Mesenchymal stem cell (in vitro differentiated cells and primary cell): ENCODE measurements at regions not wholly inside any gene's neighbourhood (a gene's known extent, or its start where the extent isn't known, plus 50 kb on each side); places are given as distances from the start of the nearest gene placed in this dataset.

ENCODE experiments used
- DNase-seq: peaks from one replicate; pipeline ENCODE4 v3.0.0-alpha.2; 2013
- H2AFZ ChIP-seq: one replicate; pipeline ENCODE4 v1.6.1; 2013; ENCODE audit warnings: low read depth, mild to moderate bottlenecking, control low read depth, inconsistent platforms, low read length, moderate library complexity
- H2AK5ac ChIP-seq: 2 replicates; pipeline ENCODE4 v1.6.1; 2013; ENCODE audit warnings: low read length, moderate library complexity, mild to moderate bottlenecking, inconsistent platforms; ENCODE audit not compliant: severe bottlenecking
- H2BK120ac ChIP-seq: one replicate; pipeline ENCODE4 v1.6.1; 2013; ENCODE audit warnings: low read depth, mild to moderate bottlenecking, inconsistent platforms, low read length, moderate library complexity
- H2BK12ac ChIP-seq, 2 experiments: one replicate each; pipeline ENCODE4 v1.6.1; 2013; ENCODE audit warnings: inconsistent platforms in 2 of 2, low read length in 2 of 2, mild to moderate bottlenecking in 2 of 2, moderate library complexity in 2 of 2, control low read depth in 1 of 2
- H2BK15ac ChIP-seq: one replicate; pipeline ENCODE4 v1.6.1; 2013; ENCODE audit warnings: mild to moderate bottlenecking, low read depth, inconsistent platforms; ENCODE audit not compliant: poor library complexity, severe bottlenecking
- H2BK5ac ChIP-seq: 2 replicates; pipeline ENCODE4 v1.6.1; 2013; ENCODE audit warnings: low read depth, mild to moderate bottlenecking, low read length, control low read depth, inconsistent platforms; ENCODE audit not compliant: poor library complexity, severe bottlenecking
- H3K14ac ChIP-seq, 2 experiments: one replicate each; pipeline ENCODE4 v1.6.1; 2013; ENCODE audit warnings: inconsistent platforms in 2 of 2, low read length in 2 of 2, control low read depth in 1 of 2, mild to moderate bottlenecking in 1 of 2, moderate library complexity in 1 of 2
- H3K18ac ChIP-seq, 2 experiments: one replicate each; pipeline ENCODE4 v1.6.1; 2013; ENCODE audit warnings: inconsistent platforms in 2 of 2, low read length in 2 of 2, control low read depth in 1 of 2, low read depth in 1 of 2, mild to moderate bottlenecking in 1 of 2
- H3K23ac ChIP-seq, 2 experiments: one replicate each; pipeline ENCODE4 v1.6.1; 2013; ENCODE audit warnings: inconsistent platforms in 2 of 2, low read length in 2 of 2, mild to moderate bottlenecking in 2 of 2, moderate library complexity in 2 of 2, control low read depth in 1 of 2
- H3K27ac ChIP-seq: 2 replicates; pipeline ENCODE4 v1.5.1; 2013; ENCODE audit warnings: mild to moderate bottlenecking, moderate library complexity, low read length, control low read depth, inconsistent platforms; ENCODE audit not compliant: poor library complexity, severe bottlenecking
- H3K27me3 ChIP-seq, 2 experiments: 2 replicates each; pipeline versions ENCODE4 v1.6.1 to v1.7.0; 2013; ENCODE audit warnings: low read length in 2 of 2, mild to moderate bottlenecking in 2 of 2, moderate library complexity in 2 of 2, control low read depth in 1 of 2, inconsistent platforms in 1 of 2; ENCODE audit not compliant: control insufficient read depth in 1 of 2, insufficient read depth in 1 of 2
- H3K36me3 ChIP-seq, 2 experiments: 2 replicates each; pipeline versions ENCODE4 v1.6.1 to v1.7.0; 2013; ENCODE audit warnings: low read length in 2 of 2, control low read depth in 1 of 2, inconsistent platforms in 1 of 2, low read depth in 1 of 2, mild to moderate bottlenecking in 1 of 2; ENCODE audit not compliant: insufficient read depth in 2 of 2, control insufficient read depth in 1 of 2
- H3K4ac ChIP-seq, 2 experiments: one replicate each; pipeline ENCODE4 v1.6.1; 2013; ENCODE audit warnings: inconsistent platforms in 2 of 2, low read length in 2 of 2, mild to moderate bottlenecking in 2 of 2, moderate library complexity in 2 of 2, control low read depth in 1 of 2, low read depth in 1 of 2
- H3K4me1 ChIP-seq: 2 replicates; pipeline ENCODE4 v1.6.1; 2013; ENCODE audit warnings: low read depth, low read length, control low read depth; ENCODE audit not compliant: control insufficient read depth, insufficient read depth
- H3K4me2 ChIP-seq: 2 replicates; pipeline ENCODE4 v1.6.1; 2013; ENCODE audit warnings: low read length, mild to moderate bottlenecking, inconsistent platforms; ENCODE audit not compliant: poor library complexity, severe bottlenecking
- H3K4me3 ChIP-seq, 2 experiments: 2 replicates each; pipeline versions ENCODE4 v1.5.1 to v1.7.0; 2013; ENCODE audit warnings: low read length in 2 of 2, mild to moderate bottlenecking in 2 of 2, control low read depth in 1 of 2, low read depth in 1 of 2; ENCODE audit not compliant: insufficient read depth in 1 of 2
- H3K79me1 ChIP-seq: replicated peaks from 2 replicates; pipeline ENCODE4 v1.6.1; 2013; ENCODE audit warnings: mild to moderate bottlenecking, control low read depth, low read length, inconsistent platforms; ENCODE audit not compliant: poor library complexity, severe bottlenecking
- H3K9ac ChIP-seq: 2 replicates; pipeline ENCODE4 v1.7.0; 2013; ENCODE audit warnings: mild to moderate bottlenecking, low read length, moderate library complexity
- H3K9me3 ChIP-seq: 2 replicates; pipeline ENCODE4 v1.7.0; 2013; ENCODE audit warnings: mild to moderate bottlenecking, low read length; ENCODE audit not compliant: control insufficient read depth
- H4K8ac ChIP-seq: one replicate; pipeline ENCODE4 v1.6.1; 2013; ENCODE audit warnings: inconsistent platforms, mild to moderate bottlenecking, low read length, moderate library complexity
- H4K91ac ChIP-seq: one replicate; pipeline ENCODE4 v1.6.1; 2013; ENCODE audit warnings: mild to moderate bottlenecking, low read length, inconsistent platforms
- WGBS: methylation state at CpG from one replicate; pipeline ENCODE4 v1.1.7; 2013; ENCODE audit warnings: mixed read lengths; 5-methylcytosine and 5-hydroxymethylcytosine counted together

DNA sequence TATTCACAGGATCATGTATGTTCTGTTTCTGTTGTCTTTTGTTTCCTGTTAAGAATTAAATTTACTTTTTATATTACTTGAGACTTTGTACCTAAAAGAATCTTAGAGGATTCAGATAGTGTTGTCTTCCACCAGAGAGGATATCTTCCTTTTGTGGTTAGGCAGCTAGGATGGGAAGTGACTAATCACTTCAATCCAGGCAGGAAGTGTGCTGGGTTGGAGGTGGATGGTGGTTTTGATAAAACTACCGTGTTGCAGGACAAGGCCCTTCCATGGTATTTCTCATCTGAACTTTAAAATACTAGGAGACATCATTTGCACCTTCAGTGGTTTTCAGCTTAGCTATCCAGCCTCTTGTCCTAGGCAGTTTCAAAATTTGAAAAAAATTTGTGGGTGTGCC, 728.6 kb upstream of the CDH2 start:
- no peak overlapping the region for H4K91ac ChIP-seq
- no peak overlapping the region for H4K8ac ChIP-seq
- H2AFZ ChIP-seq: no peak overlapping the region
- no peak overlapping the region for H3K27ac ChIP-seq
- peak overlapping the region in 1 of 2 experiments; percentile 54 for H3K18ac ChIP-seq
- H2AK5ac ChIP-seq: no peak overlapping the region
- H3K79me1 ChIP-seq: no peaks in the 10 kb centered on the region
- H2BK15ac ChIP-seq: no peak overlapping the region
- no peak overlapping the region for H3K9ac ChIP-seq
- no peaks in the 10 kb centered on the region for H3K4me1 ChIP-seq
- no peak overlapping the region for H2BK120ac ChIP-seq
- H3K36me3 ChIP-seq: no peaks in the 10 kb centered on the region
- no peaks in the 10 kb centered on the region for H3K9me3 ChIP-seq
- no peak overlapping the region for H3K4me2 ChIP-seq
- H3K27me3 ChIP-seq: no peaks in the 10 kb centered on the region
- WGBS: no CpG with 5 or more reads among the region's 1 CpG
- no peak overlapping the region for H3K23ac ChIP-seq
- no peak overlapping the region for H2BK12ac ChIP-seq
- peak; percentile 48 for DNase-seq
- no peak overlapping the region for H3K4me3 ChIP-seq
- H3K14ac ChIP-seq: no peak overlapping the region
- no peak overlapping the region for H3K4ac ChIP-seq
- no peak overlapping the region for H2BK5ac ChIP-seq

GRCh38 chr18:28904789-28905364, 727.9 kb upstream of the CDH2 start:
- DNase-seq: no peak
- Histone ChIP-seq H2BK15ac (no peak overlapping the region), H3K14ac (no peak overlapping the region), H3K27me3 (no peaks in the 10 kb centered on the region), H3K36me3 (no peaks in the 10 kb centered on the region), H3K4me1 (no peaks in the 10 kb centered on the region), H2AFZ (no peak overlapping the region), H3K23ac (no peak overlapping the region), H3K27ac (no peak overlapping the region), H3K9me3 (no peaks in the 10 kb centered on the region), H2AK5ac (no peak overlapping the region), H3K18ac (peak overlapping the region in 1 of 2 experiments; percentile 70), H2BK5ac (no peak overlapping the region), H3K4me2 (no peak overlapping the region), H3K4ac (no peak overlapping the region), H3K79me1 (no peaks in the 10 kb centered on the region), H4K8ac (no peak overlapping the region), H3K4me3 (no peak overlapping the region), H2BK120ac (no peak overlapping the region), H3K9ac (no peak overlapping the region), H4K91ac (no peak overlapping the region), H2BK12ac (peak overlapping the region in 1 of 2 experiments; percentile 2)
- WGBS: 88% methylated on average over 1 of the region's 1 CpG

DNA sequence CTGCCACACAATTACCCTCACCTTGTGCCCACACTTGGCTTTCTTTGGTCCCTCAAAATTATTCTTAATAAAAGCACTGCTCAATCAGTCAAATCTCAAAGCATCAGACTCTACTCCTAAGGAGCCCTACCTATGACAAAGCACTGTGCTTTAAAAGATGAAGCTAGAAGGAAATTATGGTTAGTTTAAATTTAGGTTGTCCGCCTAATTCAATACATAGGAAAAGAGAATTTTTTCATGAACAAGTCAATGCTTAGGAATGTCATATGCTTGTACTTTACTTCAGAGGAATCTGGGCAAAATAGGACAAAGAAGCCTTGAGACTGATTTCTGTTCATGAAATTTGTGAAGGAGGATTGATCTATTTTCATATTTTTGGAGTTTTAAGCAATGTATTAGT, 726.4 kb upstream of the CDH2 start:
- H3K27me3 ChIP-seq: no peaks in the 10 kb centered on the region

DNA sequence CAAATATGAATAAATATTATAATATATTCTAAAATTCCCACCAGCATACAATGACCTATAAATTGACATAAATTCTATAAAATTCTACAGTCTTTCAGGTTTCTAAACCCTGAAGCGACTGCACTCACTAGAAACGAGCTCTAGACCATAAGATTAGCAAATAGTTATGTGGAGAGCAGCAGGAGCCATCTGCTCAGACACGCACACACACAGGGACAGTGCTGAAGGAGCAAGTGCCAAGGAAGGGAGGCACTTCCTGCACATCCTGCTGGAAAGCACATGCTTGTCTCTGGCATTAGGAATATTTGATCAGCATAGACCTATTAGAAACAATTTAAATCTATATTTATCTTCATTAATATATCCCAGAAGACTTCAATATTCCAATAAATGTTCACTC, 713.9 kb upstream of the CDH2 start:
- no peak overlapping the region for H3K4me3 ChIP-seq
- H3K23ac ChIP-seq: no peak overlapping the region
- H3K9ac ChIP-seq: no peak overlapping the region
- no peak overlapping the region for H4K91ac ChIP-seq
- no peaks in the 10 kb centered on the region for H3K36me3 ChIP-seq
- no peak overlapping the region for H3K4me2 ChIP-seq
- no peaks in the 10 kb centered on the region for H3K9me3 ChIP-seq
- no peaks in the 10 kb centered on the region for H3K27me3 ChIP-seq
- no peak overlapping the region for H3K18ac ChIP-seq
- H3K27ac ChIP-seq: no peak overlapping the region
- H3K14ac ChIP-seq: no peak overlapping the region
- H2BK15ac ChIP-seq: no peak overlapping the region
- H3K4ac ChIP-seq: no peak overlapping the region
- H2AFZ ChIP-seq: no peak overlapping the region
- H2BK5ac ChIP-seq: no peak overlapping the region
- H2BK12ac ChIP-seq: no peak overlapping the region
- no peak for DNase-seq
- no peaks in the 10 kb centered on the region for H3K4me1 ChIP-seq
- no peak overlapping the region for H4K8ac ChIP-seq
- no peak overlapping the region for H2BK120ac ChIP-seq
- no peaks in the 10 kb centered on the region for H3K79me1 ChIP-seq
- no peak overlapping the region for H2AK5ac ChIP-seq
- WGBS: 90% methylated on average over 3 of the region's 3 CpGs

More for the DNA sequence above, 726.4 kb upstream of the CDH2 start:
- no peaks in the 10 kb centered on the region for H3K79me1 ChIP-seq
- no peak overlapping the region for H3K4me3 ChIP-seq
- H2BK120ac ChIP-seq: no peak overlapping the region
- no peak overlapping the region for H2AFZ ChIP-seq
- H2BK5ac ChIP-seq: no peak overlapping the region
- no peak overlapping the region for H3K9ac ChIP-seq
- no peak overlapping the region for H3K4ac ChIP-seq
- no peak overlapping the region for H2AK5ac ChIP-seq
- H3K27ac ChIP-seq: no peak overlapping the region
- 40% methylated on average over 1 of the region's 1 CpG for WGBS
- H3K23ac ChIP-seq: no peak overlapping the region
- H2BK15ac ChIP-seq: no peak overlapping the region
- H3K4me1 ChIP-seq: no peaks in the 10 kb centered on the region
- peak overlapping the region in 1 of 2 experiments; percentile 66 for H3K18ac ChIP-seq
- H4K91ac ChIP-seq: no peak overlapping the region
- DNase-seq: peak; percentile 9
- H4K8ac ChIP-seq: no peak overlapping the region
- H3K14ac ChIP-seq: no peak overlapping the region
- no peaks in the 10 kb centered on the region for H3K9me3 ChIP-seq
- no peaks in the 10 kb centered on the region for H3K36me3 ChIP-seq
- H3K4me2 ChIP-seq: no peak overlapping the region
- H2BK12ac ChIP-seq: peak overlapping the region in 1 of 2 experiments; percentile 67
